HepG2 (cell line): ENCODE measurements at regions not wholly inside any gene's neighbourhood (a gene's known extent, or its start where the extent isn't known, plus 50 kb on each side); places are given as distances from the start of the nearest gene placed in this dataset.

ENCODE experiments used
- ARID2 ChIP-seq: sonication (generic); formaldehyde crosslinking; IDR thresholded peaks from 2 replicates; pipeline ENCODE4 v1.8.1; 2022; ENCODE audit warnings: mild to moderate bottlenecking, missing genetic modification reagents, borderline replicate concordance
- ARNT2 ChIP-seq: sonication (generic); formaldehyde crosslinking; IDR thresholded peaks from 2 replicates; pipeline ENCODE4 v1.8.0; 2022; ENCODE audit warnings: mild to moderate bottlenecking, low read depth, missing genetic modification reagents, moderate library complexity
- ATM ChIP-seq: fragments of 450-650 bp; IDR thresholded peaks from 2 replicates; pipeline ENCODE4 v1.7.1; 2017; ENCODE audit warnings: mild to moderate bottlenecking, borderline replicate concordance
- CBFB ChIP-seq: sonication (generic); formaldehyde crosslinking; IDR thresholded peaks from 2 replicates; pipeline ENCODE4 v1.4.0; 2020; ENCODE audit warnings: missing genetic modification reagents
- CENPX ChIP-seq: sonication (generic); formaldehyde crosslinking; IDR thresholded peaks from 2 replicates; pipeline ENCODE4 v1.9.0; 2021; ENCODE audit warnings: mild to moderate bottlenecking, missing genetic modification reagents, moderate library complexity
- FOXP1 ChIP-seq, 2 experiments: fragments of 450-650 bp in 1 of 2; IDR thresholded peaks; 2 replicates each; pipeline ENCODE4 v1.6.1; 2017 to 2018; ENCODE audit warnings: antibody characterized with exemption in 1 of 2
- HMG20B ChIP-seq: conservative IDR thresholded peaks from 2 replicates; pipeline ENCODE4 v1.6.1; 2016; ENCODE audit warnings: missing genetic modification reagents, missing compliant biosample characterization
- HNF4A ChIP-seq: sonication (generic); formaldehyde crosslinking; IDR thresholded peaks from 2 replicates; pipeline ENCODE4 v1.4.0; 2020; ENCODE audit warnings: missing genetic modification reagents
- HNRNPK ChIP-seq: fragments of 200-400 bp; formaldehyde crosslinking; IDR thresholded peaks from 2 replicates; pipeline ENCODE4 v1.6.1; 2018; ENCODE audit warnings: low read length, low read depth, moderate library complexity, mild to moderate bottlenecking; ENCODE audit not compliant: poor library complexity, severe bottlenecking
- KAT8 ChIP-seq: IDR thresholded peaks from 2 replicates; pipeline ENCODE4 v1.6.1; 2016; ENCODE audit warnings: missing genetic modification reagents, missing compliant biosample characterization
- KLF6 ChIP-seq: IDR thresholded peaks from 2 replicates; pipeline ENCODE4 v1.8.0; 2016; ENCODE audit warnings: missing biosample characterization, missing genetic modification reagents
- MTA3 ChIP-seq: sonication (generic); formaldehyde crosslinking; IDR thresholded peaks from 2 replicates; pipeline ENCODE4 v1.4.0; 2020; ENCODE audit warnings: missing genetic modification reagents
- NPAS2 ChIP-seq: sonication (generic); formaldehyde crosslinking; IDR thresholded peaks from 2 replicates; pipeline ENCODE4 v1.8.0; 2022; ENCODE audit warnings: mild to moderate bottlenecking, missing genetic modification reagents, borderline replicate concordance
- NR2F2 ChIP-seq: IDR thresholded peaks from 2 replicates; pipeline ENCODE4 v1.6.1; 2012; ENCODE audit warnings: low read depth, inconsistent platforms, borderline replicate concordance
- PBX3 ChIP-seq: sonication (generic); formaldehyde crosslinking; IDR thresholded peaks from 2 replicates; pipeline ENCODE4 v1.8.1; 2023; ENCODE audit warnings: missing genetic modification reagents, inconsistent platforms, borderline replicate concordance
- RXRB ChIP-seq: IDR thresholded peaks from 2 replicates; pipeline ENCODE4 v1.6.1; 2016; ENCODE audit warnings: borderline replicate concordance, missing genetic modification reagents, missing compliant biosample characterization
- SALL1 ChIP-seq: sonication (generic); formaldehyde crosslinking; IDR thresholded peaks from 2 replicates; pipeline ENCODE4 v1.8.0; 2022; ENCODE audit warnings: mild to moderate bottlenecking, missing genetic modification reagents
- TOE1 ChIP-seq: sonication (generic); formaldehyde crosslinking; IDR thresholded peaks from 2 replicates; pipeline ENCODE4 v1.4.0; 2020; ENCODE audit warnings: mild to moderate bottlenecking, missing genetic modification reagents
- ZKSCAN5 ChIP-seq: sonication (generic); formaldehyde crosslinking; IDR thresholded peaks from 2 replicates; pipeline ENCODE4 v1.5.1; 2020; ENCODE audit warnings: mild to moderate bottlenecking, missing genetic modification reagents
- ZNF136 ChIP-seq: sonication (generic); formaldehyde crosslinking; IDR thresholded peaks from 2 replicates; pipeline ENCODE4 v1.8.1; 2022; ENCODE audit warnings: low read depth, mild to moderate bottlenecking, moderate library complexity, missing genetic modification reagents
- ZNF20 ChIP-seq: sonication (generic); formaldehyde crosslinking; IDR thresholded peaks from 2 replicates; pipeline ENCODE4 v1.4.0; 2020; ENCODE audit warnings: mild to moderate bottlenecking, moderate library complexity, missing genetic modification reagents
- ZNF543 ChIP-seq: sonication (generic); formaldehyde crosslinking; IDR thresholded peaks from 2 replicates; pipeline ENCODE4 v1.4.0; 2020; ENCODE audit warnings: mild to moderate bottlenecking, missing genetic modification reagents
- ZNF550 ChIP-seq: sonication (generic); formaldehyde crosslinking; IDR thresholded peaks from 2 replicates; pipeline ENCODE4 v1.4.0; 2020; ENCODE audit warnings: mild to moderate bottlenecking, missing genetic modification reagents, borderline replicate concordance
- ZNF577 ChIP-seq: sonication (generic); formaldehyde crosslinking; IDR thresholded peaks from 2 replicates; pipeline ENCODE4 v1.4.0; 2020; ENCODE audit warnings: mild to moderate bottlenecking, low read depth, missing genetic modification reagents, borderline replicate concordance
- ZNF710 ChIP-seq: sonication (generic); formaldehyde crosslinking; IDR thresholded peaks from 2 replicates; pipeline ENCODE4 v1.5.0; 2020; ENCODE audit warnings: mild to moderate bottlenecking, missing genetic modification reagents, borderline replicate concordance
- ZNF772 ChIP-seq: sonication (generic); formaldehyde crosslinking; IDR thresholded peaks from 2 replicates; pipeline ENCODE4 v1.5.0; 2020; ENCODE audit warnings: mild to moderate bottlenecking, missing genetic modification reagents
- ZNF878 ChIP-seq: sonication (generic); formaldehyde crosslinking; IDR thresholded peaks from 2 replicates; pipeline ENCODE4 v1.8.1; 2023; ENCODE audit warnings: mild to moderate bottlenecking, missing genetic modification reagents, moderate library complexity
- TF ChIP-seq, protein P1 (sequence below): IDR thresholded peaks from 2 replicates; pipeline ENCODE4 v1.6.1; 2016; ENCODE audit warnings: mild to moderate bottlenecking, missing biosample characterization, missing genetic modification reagents

GRCh38 chr1:47709019-47709871 lies 271.4 kb downstream of the FOXD2 start (continued):
- TF ChIP-seq PBX3 (CRISPR knock-in tag), result no peak
- TF ChIP-seq NR2F2, result no peak
- no peak for TF ChIP-seq CENPX (CRISPR knock-in tag)
- TF ChIP-seq ZNF20 (CRISPR knock-in tag), result no peak
- TF ChIP-seq SALL1 (CRISPR knock-in tag), result no peak
- no peak for TF ChIP-seq HNF4A
- no peak for TF ChIP-seq ATM
- no peak for TF ChIP-seq RXRB (CRISPR knock-in tag)
- no peak for TF ChIP-seq TOE1 (CRISPR knock-in tag)
- TF ChIP-seq CBFB (CRISPR knock-in tag), result no peak
- TF ChIP-seq ZKSCAN5, result no peak
- 0 out of 2 replicates have a peak, but pooled peaks have one; percentile 15 for TF ChIP-seq ZNF543 (CRISPR knock-in tag)
- no peak for TF ChIP-seq ZNF577 (CRISPR knock-in tag)
- no peak for TF ChIP-seq ZNF136 (CRISPR knock-in tag)
- TF ChIP-seq HMG20B (CRISPR knock-in tag), result no peak
- TF ChIP-seq, protein P1, sequence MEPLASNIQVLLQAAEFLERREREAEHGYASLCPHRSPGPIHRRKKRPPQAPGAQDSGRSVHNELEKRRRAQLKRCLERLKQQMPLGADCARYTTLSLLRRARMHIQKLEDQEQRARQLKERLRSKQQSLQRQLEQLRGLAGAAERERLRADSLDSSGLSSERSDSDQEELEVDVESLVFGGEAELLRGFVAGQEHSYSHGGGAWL (CRISPR knock-in tag), result no peak
- no peak for TF ChIP-seq HNRNPK
- TF ChIP-seq FOXP1 (IDR thresholded peaks at IDR 0.05), result no peak
- TF ChIP-seq FOXP1 (CRISPR knock-in tag; IDR thresholded peaks at IDR 0.05), result no peak
- TF ChIP-seq NPAS2 (CRISPR knock-in tag), result no peak
- no peak for TF ChIP-seq ZNF878 (CRISPR knock-in tag)
- TF ChIP-seq ZNF550 (CRISPR knock-in tag), result no peak
- TF ChIP-seq ZNF772 (CRISPR knock-in tag), result peak; percentile 36; the same call in 1 of the 2 replicates
- no peak for TF ChIP-seq ARID2
- TF ChIP-seq MTA3 (CRISPR knock-in tag), result no peak
- no peak for TF ChIP-seq KAT8 (CRISPR knock-in tag)
- TF ChIP-seq ARNT2 (CRISPR knock-in tag), result no peak
- no peak for TF ChIP-seq ZNF710 (CRISPR knock-in tag)
- TF ChIP-seq KLF6, result no peak
